ENCODE measurements at regions not wholly inside any gene's neighbourhood (a gene's known extent, or its start where the extent isn't known, plus 50 kb on each side); places are given as distances from the start of the nearest gene placed in this dataset.

DNA sequence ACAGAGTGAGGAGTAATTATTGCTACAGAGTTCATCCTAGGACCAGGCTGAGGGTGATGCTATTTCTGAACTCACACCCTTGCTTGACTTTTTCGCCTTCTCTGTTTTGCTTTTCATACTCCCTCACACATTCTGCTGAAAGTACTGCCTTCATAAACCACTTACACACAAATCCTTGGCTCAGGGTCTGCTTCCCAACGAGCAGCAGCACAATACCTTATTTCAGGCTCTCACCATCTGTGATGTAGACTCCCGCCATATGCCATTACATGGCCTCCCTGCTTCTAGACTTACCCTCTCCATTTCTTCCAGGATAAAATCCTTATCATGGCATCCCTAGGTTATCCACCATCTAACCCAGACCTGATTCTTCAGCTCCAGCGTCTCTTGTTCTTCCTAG is 321.3 kb upstream of the SPTLC3 start (continued):
- TF ChIP-seq, protein P1, sequence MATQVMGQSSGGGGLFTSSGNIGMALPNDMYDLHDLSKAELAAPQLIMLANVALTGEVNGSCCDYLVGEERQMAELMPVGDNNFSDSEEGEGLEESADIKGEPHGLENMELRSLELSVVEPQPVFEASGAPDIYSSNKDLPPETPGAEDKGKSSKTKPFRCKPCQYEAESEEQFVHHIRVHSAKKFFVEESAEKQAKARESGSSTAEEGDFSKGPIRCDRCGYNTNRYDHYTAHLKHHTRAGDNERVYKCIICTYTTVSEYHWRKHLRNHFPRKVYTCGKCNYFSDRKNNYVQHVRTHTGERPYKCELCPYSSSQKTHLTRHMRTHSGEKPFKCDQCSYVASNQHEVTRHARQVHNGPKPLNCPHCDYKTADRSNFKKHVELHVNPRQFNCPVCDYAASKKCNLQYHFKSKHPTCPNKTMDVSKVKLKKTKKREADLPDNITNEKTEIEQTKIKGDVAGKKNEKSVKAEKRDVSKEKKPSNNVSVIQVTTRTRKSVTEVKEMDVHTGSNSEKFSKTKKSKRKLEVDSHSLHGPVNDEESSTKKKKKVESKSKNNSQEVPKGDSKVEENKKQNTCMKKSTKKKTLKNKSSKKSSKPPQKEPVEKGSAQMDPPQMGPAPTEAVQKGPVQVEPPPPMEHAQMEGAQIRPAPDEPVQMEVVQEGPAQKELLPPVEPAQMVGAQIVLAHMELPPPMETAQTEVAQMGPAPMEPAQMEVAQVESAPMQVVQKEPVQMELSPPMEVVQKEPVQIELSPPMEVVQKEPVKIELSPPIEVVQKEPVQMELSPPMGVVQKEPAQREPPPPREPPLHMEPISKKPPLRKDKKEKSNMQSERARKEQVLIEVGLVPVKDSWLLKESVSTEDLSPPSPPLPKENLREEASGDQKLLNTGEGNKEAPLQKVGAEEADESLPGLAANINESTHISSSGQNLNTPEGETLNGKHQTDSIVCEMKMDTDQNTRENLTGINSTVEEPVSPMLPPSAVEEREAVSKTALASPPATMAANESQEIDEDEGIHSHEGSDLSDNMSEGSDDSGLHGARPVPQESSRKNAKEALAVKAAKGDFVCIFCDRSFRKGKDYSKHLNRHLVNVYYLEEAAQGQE (IDR thresholded peaks at IDR 0.05), result no peak
- TF ChIP-seq NR2F2 (IDR thresholded peaks at IDR 0.05) (no peak), HNF4G (IDR thresholded peaks at IDR 0.05) (no peak), HNF4A (conservative IDR thresholded peaks at IDR 0.05) (no peak), SP1 (IDR thresholded peaks at IDR 0.05) (no peak), YY1 (IDR thresholded peaks at IDR 0.05) (no peak), JUND (IDR thresholded peaks at IDR 0.05) (no peak), FOXA2 (IDR thresholded peaks at IDR 0.05) (no peak)

GRCh38 chr20:12695937-12696336 is 312.8 kb upstream of the SPTLC3 start:
- Histone ChIP-seq H3K9me3 (ENCODE audit: control insufficient read depth in 4 of 4, low read length in 3 of 4) (no peaks in the 10 kb centered on the region), H3K27ac (ENCODE audit: low read depth in 1 of 2, low read length in 2 of 2) (no peak overlapping the region), H3K4me1 (ENCODE audit: control insufficient read depth in 4 of 4, insufficient read depth in 4 of 4, low read length in 3 of 4) (no peaks in the 10 kb centered on the region), H3K9ac (ENCODE audit: low read depth in 1 of 2, low read length in 2 of 2) (no peak overlapping the region), H3K36me3 (ENCODE audit: control insufficient read depth in 4 of 4, insufficient read depth in 3 of 4, low read depth in 1 of 4, low read length in 3 of 4) (no peaks in the 10 kb centered on the region), H3K4me3 (ENCODE audit: low read depth in 1 of 3, low read length in 3 of 3) (no peak overlapping the region), H3K27me3 (ENCODE audit: control insufficient read depth in 4 of 4, insufficient read depth in 4 of 4, low read length in 3 of 4) (no peaks in the 10 kb centered on the region)
- no peak for DNase-seq (ENCODE audit: low spot score)
- TF ChIP-seq, protein P2, sequence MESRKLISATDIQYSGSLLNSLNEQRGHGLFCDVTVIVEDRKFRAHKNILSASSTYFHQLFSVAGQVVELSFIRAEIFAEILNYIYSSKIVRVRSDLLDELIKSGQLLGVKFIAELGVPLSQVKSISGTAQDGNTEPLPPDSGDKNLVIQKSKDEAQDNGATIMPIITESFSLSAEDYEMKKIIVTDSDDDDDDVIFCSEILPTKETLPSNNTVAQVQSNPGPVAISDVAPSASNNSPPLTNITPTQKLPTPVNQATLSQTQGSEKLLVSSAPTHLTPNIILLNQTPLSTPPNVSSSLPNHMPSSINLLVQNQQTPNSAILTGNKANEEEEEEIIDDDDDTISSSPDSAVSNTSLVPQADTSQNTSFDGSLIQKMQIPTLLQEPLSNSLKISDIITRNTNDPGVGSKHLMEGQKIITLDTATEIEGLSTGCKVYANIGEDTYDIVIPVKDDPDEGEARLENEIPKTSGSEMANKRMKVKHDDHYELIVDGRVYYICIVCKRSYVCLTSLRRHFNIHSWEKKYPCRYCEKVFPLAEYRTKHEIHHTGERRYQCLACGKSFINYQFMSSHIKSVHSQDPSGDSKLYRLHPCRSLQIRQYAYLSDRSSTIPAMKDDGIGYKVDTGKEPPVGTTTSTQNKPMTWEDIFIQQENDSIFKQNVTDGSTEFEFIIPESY (IDR thresholded peaks at IDR 0.05), result no peak
- TF ChIP-seq SP1 (IDR thresholded peaks at IDR 0.05), result no peak
- TF ChIP-seq RAD21 (IDR thresholded peaks at IDR 0.05), result no peak
- no peak for TF ChIP-seq FOXA2 (IDR thresholded peaks at IDR 0.05)
- WGBS, result 58% methylated on average over 3 of the region's 3 CpGs

GRCh38 chr20:12698817-12699216 is 310.0 kb upstream of the SPTLC3 start:
- Histone ChIP-seq H3K4me3 (ENCODE audit: low read depth in 1 of 3, low read length in 3 of 3) (no peak overlapping the region), H3K9me3 (ENCODE audit: control insufficient read depth in 4 of 4, low read length in 3 of 4) (no peaks in the 10 kb centered on the region), H3K27me3 (ENCODE audit: control insufficient read depth in 4 of 4, insufficient read depth in 4 of 4, low read length in 3 of 4) (no peaks in the 10 kb centered on the region), H3K36me3 (ENCODE audit: control insufficient read depth in 4 of 4, insufficient read depth in 3 of 4, low read depth in 1 of 4, low read length in 3 of 4) (no peaks in the 10 kb centered on the region), H3K4me1 (ENCODE audit: control insufficient read depth in 4 of 4, insufficient read depth in 4 of 4, low read length in 3 of 4) (no peaks in the 10 kb centered on the region), H3K27ac (ENCODE audit: low read depth in 1 of 2, low read length in 2 of 2) (no peak overlapping the region), H3K9ac (ENCODE audit: low read depth in 1 of 2, low read length in 2 of 2) (no peak overlapping the region)
- no peak for TF ChIP-seq HNF4G (IDR thresholded peaks at IDR 0.05)
- no peak for TF ChIP-seq TAF1 (conservative IDR thresholded peaks at IDR 0.05)
- TF ChIP-seq NR2F2 (IDR thresholded peaks at IDR 0.05), result no peak
- TF ChIP-seq SP1 (IDR thresholded peaks at IDR 0.05), result no peak
- TF ChIP-seq HNF4A (conservative IDR thresholded peaks at IDR 0.05), result no peak
- TF ChIP-seq RXRA (IDR thresholded peaks at IDR 0.05), result no peak
- no peak for TF ChIP-seq JUND (IDR thresholded peaks at IDR 0.05)
- TF ChIP-seq, protein P2 (IDR thresholded peaks at IDR 0.05), result no peak
- TF ChIP-seq FOXA1 (IDR thresholded peaks at IDR 0.05), result no peak
- TF ChIP-seq MAX (IDR thresholded peaks at IDR 0.05), result no peak
- no peak for TF ChIP-seq EGR1 (IDR thresholded peaks at IDR 0.05; ENCODE audit: low read depth in 2 of 2)
- TF ChIP-seq, protein P3, sequence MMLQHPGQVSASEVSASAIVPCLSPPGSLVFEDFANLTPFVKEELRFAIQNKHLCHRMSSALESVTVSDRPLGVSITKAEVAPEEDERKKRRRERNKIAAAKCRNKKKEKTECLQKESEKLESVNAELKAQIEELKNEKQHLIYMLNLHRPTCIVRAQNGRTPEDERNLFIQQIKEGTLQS (IDR thresholded peaks at IDR 0.05), result no peak
- no peak for TF ChIP-seq RAD21 (IDR thresholded peaks at IDR 0.05)
- no peak for TF ChIP-seq FOXA2 (IDR thresholded peaks at IDR 0.05)
- TF ChIP-seq YY1 (IDR thresholded peaks at IDR 0.05), result no peak
- TF ChIP-seq, protein P1 (IDR thresholded peaks at IDR 0.05), result no peak
- no peak for TF ChIP-seq CTCF (IDR thresholded peaks at IDR 0.05; ENCODE audit: low read depth, low read length, missing input control)
- whole genome bisulfite sequencing, result 67% methylated on average over 2 of the region's 2 CpGs
- no peak for DNase-seq (ENCODE audit: low spot score)
